H54 (cell line): ENCODE measurements at regions not wholly inside any gene's neighbourhood (a gene's known extent, or its start where the extent isn't known, plus 50 kb on each side); places are given as distances from the start of the nearest gene placed in this dataset.
A peak's percentile ranks its signal among the peaks of the same experiment; 100 is the strongest.

Experiments
- DNase-seq: peaks from one replicate; pipeline ENCODE4 v3.0.0; 2011; ENCODE audit warnings: low spot score, mixed read lengths; ENCODE audit not compliant: insufficient read length
- FAIRE-seq: peaks from 3 replicates; lab custom pipeline; 2011; peaks lifted over from hg19 to GRCh38; lab: Jason Lieb, UNC
- POLR2A ChIP-seq: IDR thresholded peaks from 2 replicates; pipeline ENCODE4 v1.6.1; 2011; ENCODE audit warnings: low read depth, mild to moderate bottlenecking, low read length

DNA sequence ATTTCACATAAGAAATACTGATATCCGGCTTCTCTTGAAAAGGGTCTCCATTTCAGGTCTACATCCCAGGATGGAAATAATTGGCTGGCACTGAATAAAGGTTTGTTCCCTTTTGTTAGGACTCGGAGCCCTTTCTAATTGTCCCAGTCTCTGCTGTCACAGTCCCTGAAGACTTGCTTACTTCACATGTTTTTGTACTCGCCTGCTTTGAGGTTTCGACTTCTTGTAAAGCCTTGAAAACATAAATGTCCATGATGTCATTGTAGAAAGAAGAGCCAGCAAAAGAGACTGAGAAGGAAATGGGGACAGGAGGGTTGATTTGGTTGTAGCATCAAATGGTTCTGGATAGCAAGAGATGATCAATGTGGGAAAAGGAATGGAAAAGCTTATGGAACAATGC lies 963.4 kb upstream of the SEMA6D start:
- FAIRE-seq, result no peak
- no peak for TF ChIP-seq POLR2A
- no peak for DNase-seq

DNA sequence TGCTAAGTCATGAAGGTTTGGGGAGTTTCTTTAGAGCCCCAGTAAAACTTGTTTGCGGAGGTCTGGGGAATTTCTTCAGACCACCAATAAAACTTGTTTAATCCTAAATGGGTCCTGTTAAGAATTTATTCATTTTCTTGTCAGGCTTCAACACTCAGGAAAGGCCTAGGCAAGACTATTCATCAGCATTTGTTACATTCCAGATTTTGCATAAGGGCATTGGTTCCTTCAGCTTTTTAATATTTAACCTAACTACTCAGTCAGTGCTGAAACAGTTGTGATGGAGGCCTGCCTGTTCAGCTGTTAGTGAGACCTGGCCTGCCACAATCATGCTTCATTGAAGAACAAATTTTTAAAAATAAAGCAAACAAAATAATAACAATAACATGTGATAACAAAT lies 954.2 kb upstream of the SEMA6D start:
- no peak for TF ChIP-seq POLR2A
- no peak for FAIRE-seq
- no peak for DNase-seq

DNA sequence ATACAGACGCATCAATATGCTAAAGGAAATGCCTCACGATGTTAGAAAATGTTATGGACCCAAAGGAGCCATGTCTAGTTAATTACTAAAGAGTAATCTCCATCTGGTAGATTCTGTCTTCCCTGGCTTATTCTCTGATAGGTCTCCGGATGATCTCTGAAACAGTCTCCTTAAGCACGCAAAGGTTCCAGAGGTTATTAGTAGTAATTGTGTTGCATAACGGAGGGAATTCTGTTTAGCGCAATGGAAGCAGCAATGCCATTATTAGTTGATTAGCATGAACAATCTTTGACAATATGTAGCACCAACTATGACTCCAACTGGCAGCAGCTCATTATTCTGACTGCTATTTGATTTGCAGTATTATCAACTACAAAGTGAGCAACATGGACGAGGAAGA lies 952.5 kb upstream of the SEMA6D start:
- FAIRE-seq (no peak), DNase-seq (no peak)
- no peak for TF ChIP-seq POLR2A

DNA sequence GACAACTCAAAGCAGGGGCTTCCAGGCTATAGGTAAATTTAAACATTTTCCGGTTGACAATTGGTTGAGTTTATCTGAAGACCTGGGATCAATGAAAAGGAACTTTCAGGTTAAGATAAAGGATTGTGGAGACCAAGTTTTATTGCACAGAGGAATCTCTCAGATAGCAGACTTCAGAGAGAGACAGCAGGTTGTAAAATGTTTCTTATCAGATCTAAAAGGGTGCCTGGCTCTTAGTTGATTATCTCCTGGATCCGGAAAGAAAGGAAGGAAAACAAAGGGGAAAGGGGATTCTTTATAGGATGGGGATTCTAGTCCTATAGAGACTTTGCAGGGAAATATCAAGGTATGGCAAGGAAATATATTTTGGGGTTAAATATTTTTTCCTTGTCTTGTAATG lies 951.3 kb upstream of the SEMA6D start:
- FAIRE-seq (no peak), DNase-seq (no peak)
- no peak for TF ChIP-seq POLR2A

DNA sequence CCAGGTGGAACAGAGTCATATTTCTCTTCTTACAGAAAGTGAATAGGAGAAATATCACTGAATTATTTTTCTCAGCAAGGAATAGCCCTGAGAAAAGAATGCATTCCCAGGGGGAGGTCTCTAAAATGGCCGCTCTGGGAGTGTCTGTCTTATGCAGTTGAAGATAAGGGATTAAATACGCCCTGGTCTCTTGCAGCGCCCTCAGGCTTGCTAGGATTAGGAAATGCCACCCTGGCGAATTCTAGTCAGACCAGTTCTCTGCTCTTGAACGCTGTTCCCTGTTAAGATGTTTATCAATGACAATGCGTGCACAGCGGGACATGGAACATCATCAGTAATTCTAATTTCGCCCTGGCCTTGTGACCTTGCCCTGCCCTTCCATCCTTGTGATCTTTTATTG lies 949.0 kb upstream of the SEMA6D start:
- DNase-seq (no peak), FAIRE-seq (no peak)
- no peak for TF ChIP-seq POLR2A

DNA sequence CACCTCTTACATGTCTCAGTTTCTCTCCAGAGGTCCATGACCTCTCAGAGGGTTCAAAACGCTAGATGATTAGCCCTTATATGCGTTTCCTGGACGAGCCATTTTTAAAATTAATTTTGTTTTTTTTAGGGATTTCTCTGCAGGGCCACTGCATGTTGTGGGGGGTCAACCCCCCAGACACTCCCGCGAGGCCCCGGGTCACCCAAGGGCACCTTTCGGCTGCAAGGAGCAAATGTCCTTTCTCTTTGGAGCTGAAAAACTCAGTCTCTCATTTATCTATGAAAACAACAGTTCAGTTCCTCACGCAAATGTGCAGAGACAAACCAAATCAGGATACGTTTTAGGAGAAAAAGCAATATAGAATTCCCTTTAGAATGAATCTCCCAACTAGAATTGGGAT lies 944.3 kb upstream of the SEMA6D start:
- no peak for FAIRE-seq
- no peak for DNase-seq
- TF ChIP-seq POLR2A, result no peak

DNA sequence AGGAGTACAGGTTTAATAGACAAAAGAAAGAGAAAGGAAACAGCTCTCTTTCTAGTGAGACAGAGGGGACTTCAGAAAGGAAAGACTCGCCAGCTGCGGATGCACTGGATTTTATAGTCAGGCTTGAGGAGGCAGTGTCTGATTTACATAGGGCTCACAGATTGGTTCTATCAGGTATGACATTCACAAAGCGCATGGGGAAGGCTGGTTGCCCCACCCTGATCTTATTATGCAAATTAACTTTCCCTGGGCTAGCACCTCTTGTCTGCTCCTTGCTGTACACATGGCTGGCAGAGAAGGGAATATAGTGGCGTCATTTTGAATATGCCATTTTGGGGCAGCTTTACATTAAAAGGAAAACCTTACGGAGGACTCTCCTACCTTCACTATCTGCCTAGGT lies 938.4 kb upstream of the SEMA6D start:
- FAIRE-seq, result no peak
- DNase-seq, result no peak

DNA sequence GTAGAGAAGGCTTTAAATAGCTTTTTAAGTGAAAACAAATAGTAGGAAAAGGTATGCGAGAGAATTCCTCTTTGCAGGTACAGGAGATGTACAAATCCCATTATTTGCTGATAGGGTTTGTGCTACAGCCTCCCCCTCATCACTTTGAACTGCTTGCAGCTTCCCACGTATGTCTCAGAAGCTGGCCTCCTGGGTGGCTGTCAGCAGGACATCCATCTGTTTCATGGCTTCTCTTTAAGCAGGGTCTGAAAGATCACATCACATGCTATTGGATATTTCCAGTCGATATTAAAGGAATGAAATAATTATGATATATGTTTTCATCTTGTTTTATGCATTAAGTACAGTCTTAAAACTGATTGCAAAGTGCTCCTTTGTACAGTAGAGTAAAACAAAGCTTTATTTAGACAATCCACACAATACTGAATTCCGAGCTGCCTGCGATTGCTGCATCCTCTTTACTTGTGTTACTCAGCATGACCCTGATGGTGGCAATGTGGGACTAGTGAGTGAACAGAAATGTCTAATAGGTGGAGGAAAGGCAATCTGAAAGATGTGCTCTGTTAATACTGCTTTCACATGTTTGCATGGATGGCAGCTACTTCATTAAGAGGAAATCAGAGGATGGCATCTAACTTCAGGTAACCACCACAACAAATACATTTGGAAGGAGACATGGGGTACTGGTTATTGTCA lies 930.6 kb upstream of the SEMA6D start:
- no peak for TF ChIP-seq POLR2A
- FAIRE-seq (no peak), DNase-seq (no peak)

More for the DNA sequence above, 938.4 kb upstream of the SEMA6D start:
- TF ChIP-seq POLR2A, result no peak

GRCh38 chr15:46795685-46796084 lies 921.6 kb upstream of the SEMA6D start:
- DNase-seq (no peak), FAIRE-seq (no peak)
- TF ChIP-seq POLR2A, result no peak

DNA sequence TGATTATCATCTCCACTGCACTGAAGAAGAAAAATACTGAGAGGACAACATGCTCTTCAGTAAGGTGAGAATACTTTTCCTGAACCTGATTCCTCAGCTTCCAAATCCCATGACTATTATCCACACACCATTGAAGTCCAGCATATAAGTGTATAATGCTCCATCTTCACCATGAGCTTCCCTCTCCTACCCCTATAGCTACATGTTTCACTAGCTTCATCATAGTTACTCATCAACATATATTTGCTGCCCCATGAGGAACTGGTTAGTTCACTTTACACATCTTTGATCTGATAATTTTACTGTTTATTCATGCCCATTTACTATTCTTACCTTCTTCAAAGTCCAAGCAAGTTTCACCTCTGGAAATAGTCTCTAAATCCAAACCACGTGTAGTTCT lies 908.5 kb upstream of the SEMA6D start:
- no peak for TF ChIP-seq POLR2A
- DNase-seq (no peak), FAIRE-seq (no peak)

DNA sequence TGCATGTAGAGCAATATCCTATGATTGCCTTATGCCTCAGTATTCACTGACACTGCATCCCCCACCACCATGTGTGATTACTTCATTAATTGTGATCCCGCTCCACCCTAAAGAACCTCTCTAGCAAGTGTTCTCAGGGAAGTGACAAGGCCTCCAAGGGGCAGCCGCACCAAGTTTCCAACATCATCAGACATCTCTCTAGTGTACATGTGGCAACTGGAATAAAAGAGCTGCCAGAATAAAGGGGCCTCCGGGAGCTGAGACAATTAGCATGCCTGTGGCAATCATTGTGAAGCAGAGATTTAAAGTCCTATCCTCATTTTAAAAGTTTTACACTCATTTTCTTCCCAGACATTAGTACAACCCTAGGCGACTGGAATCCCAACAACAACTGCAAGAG lies 902.1 kb upstream of the SEMA6D start:
- TF ChIP-seq POLR2A, result no peak
- DNase-seq (no peak), FAIRE-seq (no peak)

DNA sequence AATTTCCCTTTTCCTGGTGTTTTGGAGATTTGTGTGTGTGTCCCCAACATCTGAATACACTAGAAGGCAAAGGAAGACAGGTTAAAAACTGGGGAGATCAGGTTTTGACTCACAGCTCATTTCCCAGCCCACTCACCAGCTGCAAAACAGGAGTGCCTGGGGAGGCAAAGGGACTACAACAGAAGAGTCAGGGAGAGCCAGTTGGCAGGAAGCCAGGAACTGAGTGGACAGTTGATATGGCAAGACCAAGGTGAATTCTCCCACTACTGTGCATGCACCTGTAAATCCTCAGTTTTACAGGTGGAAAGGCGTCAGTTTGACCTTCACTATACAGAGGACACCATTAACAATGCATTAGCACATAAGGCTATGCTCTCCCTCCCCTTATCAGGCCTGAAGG lies 901.5 kb upstream of the SEMA6D start:
- FAIRE-seq (no peak), DNase-seq (no peak)
- TF ChIP-seq POLR2A, result no peak

DNA sequence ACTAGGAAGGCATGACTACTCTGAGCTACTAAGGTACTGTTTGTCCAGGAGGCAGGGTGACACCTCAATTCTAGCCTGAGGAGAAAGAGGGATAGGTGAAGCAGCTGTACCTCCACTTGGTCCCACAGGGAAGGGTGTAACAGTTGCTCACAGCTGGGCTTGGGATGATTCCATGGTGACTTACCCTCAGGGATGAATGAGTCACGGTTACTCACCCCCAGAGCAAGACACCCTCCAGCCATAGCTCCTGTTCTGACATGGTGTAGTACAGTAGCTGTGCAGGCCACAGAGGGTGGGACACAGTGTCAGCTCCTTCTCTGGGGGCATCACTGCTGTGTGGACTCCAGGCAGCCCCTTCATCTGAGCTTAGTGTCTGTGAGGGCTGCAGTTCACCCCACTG lies 868.6 kb upstream of the SEMA6D start:
- FAIRE-seq (no peak), DNase-seq (peak; percentile 23)
- no peak for TF ChIP-seq POLR2A

DNA sequence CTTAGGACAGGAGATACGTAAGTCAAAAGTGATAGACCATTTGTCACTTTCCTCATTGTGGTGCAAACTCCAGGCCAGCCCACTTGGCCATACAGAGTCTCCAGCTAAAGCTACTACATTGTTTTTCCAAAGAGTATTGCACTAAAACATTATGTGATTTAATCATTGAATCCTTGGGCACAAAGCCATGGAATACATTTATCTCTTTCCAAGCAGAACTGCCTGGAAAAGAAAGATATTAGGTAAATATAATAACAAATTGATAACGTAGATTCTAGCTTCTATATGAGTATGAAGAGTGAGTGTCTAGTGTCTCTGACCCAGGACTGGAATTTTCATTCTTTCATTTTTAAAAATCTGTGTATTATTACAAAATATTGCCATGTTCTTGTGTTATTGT lies 863.7 kb upstream of the SEMA6D start:
- no peak for DNase-seq
- FAIRE-seq, result no peak
- TF ChIP-seq POLR2A, result no peak

GRCh38 chr15:46854564-46854963 lies 862.7 kb upstream of the SEMA6D start:
- no peak for FAIRE-seq

DNA sequence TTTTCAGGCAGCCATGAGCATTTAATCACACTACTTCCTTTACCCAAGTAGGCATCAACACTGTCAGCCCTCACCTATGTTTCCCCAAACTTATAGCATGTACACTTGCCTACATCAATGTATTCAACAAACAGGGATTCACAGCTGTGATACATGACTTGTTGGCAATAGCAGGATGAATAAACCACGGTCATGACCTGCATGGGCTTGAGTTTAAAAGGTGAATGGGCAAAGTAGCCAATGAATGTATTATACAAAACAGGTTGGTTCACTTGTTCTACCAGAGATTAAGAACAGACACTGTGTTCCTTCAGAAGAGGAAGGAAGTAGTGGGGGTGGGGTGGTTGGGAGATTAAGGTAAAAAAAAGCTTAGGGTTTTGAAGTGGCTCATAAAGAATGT lies 861.9 kb upstream of the SEMA6D start:
- FAIRE-seq, result no peak
- DNase-seq, result no peak
- no peak for TF ChIP-seq POLR2A

More at GRCh38 chr15:46854564-46854963, 862.7 kb upstream of the SEMA6D start:
- no peak for DNase-seq
- TF ChIP-seq POLR2A, result no peak
